ENCODE measurements at regions not wholly inside any gene's neighbourhood (a gene's known extent, or its start where the extent isn't known, plus 50 kb on each side); places are given as distances from the start of the nearest gene placed in this dataset.

GRCh38 chr4:43718369-43718768 lies 730.2 kb downstream of the KCTD8 start:
- TF ChIP-seq FOXM1 (IDR thresholded peaks at IDR 0.05; ENCODE audit: borderline replicate concordance) (no peak), HDGF (IDR thresholded peaks at IDR 0.05; ENCODE audit: borderline replicate concordance) (no peak), LEF1 (IDR thresholded peaks at IDR 0.05; ENCODE audit: borderline replicate concordance) (no peak)

All from HEK293T (cell line).